ENCODE measurements at regions not wholly inside any gene's neighbourhood (a gene's known extent, or its start where the extent isn't known, plus 50 kb on each side); places are given as distances from the start of the nearest gene placed in this dataset.

- TF ChIP-seq CTCF (IDR thresholded peaks at IDR 0.05; ENCODE audit: borderline replicate concordance, insufficient read depth, low read depth, low read length) = no peak
- no peak overlapping the region for H3K4me3 ChIP-seq (ENCODE audit: low read depth, low read length)
Measured at GRCh38 chr4:126306152-126306869, 991.6 kb downstream of the FAT4 start.

GRCh38 chr4:126318376-126318775 lies 1003.6 kb downstream of the FAT4 start:
- TF ChIP-seq CTCF (IDR thresholded peaks at IDR 0.05; ENCODE audit: borderline replicate concordance, insufficient read depth, low read depth, low read length) = no peak
- H3K4me3 ChIP-seq (ENCODE audit: low read depth, low read length) = no peak overlapping the region

GRCh38 chr4:126328914-126329313 lies 1014.2 kb downstream of the FAT4 start:
- no peak overlapping the region for H3K4me3 ChIP-seq (ENCODE audit: low read depth, low read length)
- no peak for TF ChIP-seq CTCF (IDR thresholded peaks at IDR 0.05; ENCODE audit: borderline replicate concordance, insufficient read depth, low read depth, low read length)

GRCh38 chr4:126338548-126338947 lies 1023.8 kb downstream of the FAT4 start:
- H3K4me3 ChIP-seq (ENCODE audit: low read depth, low read length) = no peak overlapping the region
- no peak for TF ChIP-seq CTCF (IDR thresholded peaks at IDR 0.05; ENCODE audit: borderline replicate concordance, insufficient read depth, low read depth, low read length)

GRCh38 chr4:126341927-126342326 lies 1027.2 kb downstream of the FAT4 start:
- H3K4me3 ChIP-seq (ENCODE audit: low read depth, low read length) = no peak overlapping the region
- TF ChIP-seq CTCF (IDR thresholded peaks at IDR 0.05; ENCODE audit: borderline replicate concordance, insufficient read depth, low read depth, low read length) = no peak

GRCh38 chr4:126344472-126344871 lies 1029.7 kb downstream of the FAT4 start:
- TF ChIP-seq CTCF (IDR thresholded peaks at IDR 0.05; ENCODE audit: borderline replicate concordance, insufficient read depth, low read depth, low read length) = no peak
- no peak overlapping the region for H3K4me3 ChIP-seq (ENCODE audit: low read depth, low read length)

- no peak for TF ChIP-seq CTCF (IDR thresholded peaks at IDR 0.05; ENCODE audit: borderline replicate concordance, insufficient read depth, low read depth, low read length)
- no peak overlapping the region for H3K4me3 ChIP-seq (ENCODE audit: low read depth, low read length)
Measured at GRCh38 chr4:126346654-126347053, 1031.9 kb downstream of the FAT4 start.

All from GM12875 (cell line).